ENCODE measurements at regions not wholly inside any gene's neighbourhood (a gene's known extent, or its start where the extent isn't known, plus 50 kb on each side); places are given as distances from the start of the nearest gene placed in this dataset.
A peak's percentile ranks its signal among the peaks of the same experiment; 100 is the strongest.

- Histone ChIP-seq H2AK5ac (ENCODE audit: low read depth, low read length) (no peak overlapping the region), H4K5ac (ENCODE audit: low read depth, low read length) (no peak overlapping the region), H3K4me2 (ENCODE audit: low read depth, low read length) (no peak overlapping the region), H3K27me3 (ENCODE audit: control insufficient read depth, insufficient read depth, low read length) (no peaks in the 10 kb centered on the region), H3K4ac (ENCODE audit: low read depth, low read length) (no peak overlapping the region), H4K8ac (ENCODE audit: low read depth in 2 of 2, low read length in 2 of 2) (no peak overlapping the region), H3K18ac (ENCODE audit: low read depth, low read length) (no peak overlapping the region), H2BK120ac (ENCODE audit: low read depth, low read length) (no peak overlapping the region), H2BK5ac (ENCODE audit: low read depth, low read length, poor library complexity, severe bottlenecking) (no peak overlapping the region), H2AK9ac (replicated peaks; ENCODE audit: low read depth, low read length, poor library complexity) (no peak overlapping the region), H3K9me1 (ENCODE audit: insufficient read depth, low read length) (no peaks in the 10 kb centered on the region), H3K14ac (replicated peaks; ENCODE audit: low read depth, low read length) (no peak overlapping the region), H3K36me3 (ENCODE audit: control insufficient read depth, insufficient read depth, low read length) (no peaks in the 10 kb centered on the region), H3K9ac (ENCODE audit: low read depth, low read length) (no peak overlapping the region), H3K56ac (ENCODE audit: extremely low read depth, insufficient read depth, low read length) (no peak overlapping the region), H3K79me1 (ENCODE audit: low read depth in 1 of 2, low read length in 2 of 2) (no peaks in the 10 kb centered on the region), H3K23ac (ENCODE audit: low read depth, low read length) (no peak overlapping the region), H3K9me3 (ENCODE audit: control insufficient read depth, insufficient read depth, low read length) (no peaks in the 10 kb centered on the region), H3K27ac (ENCODE audit: insufficient read depth, low read length) (no peak overlapping the region), H3K4me3 (ENCODE audit: insufficient read depth, low read depth, low read length) (no peak overlapping the region), H2AFZ (replicated peaks; ENCODE audit: low read length, poor library complexity) (no peak overlapping the region), H3K4me1 (ENCODE audit: control insufficient read depth, insufficient read depth, low read length) (peaks cover 4% of the 10 kb centered on the region; the same call in 1 of the 2 replicates), H2BK20ac (ENCODE audit: low read depth, low read length) (no peak overlapping the region), H4K91ac (ENCODE audit: insufficient read depth, low read depth, low read length) (no peak overlapping the region), H2BK15ac (ENCODE audit: low read depth, low read length) (no peak overlapping the region), H4K20me1 (ENCODE audit: insufficient read depth, low read length) (no peaks in the 10 kb centered on the region)
- dilution Hi-C loops (cut with HindIII; ENCODE audit: low sequenced_read_pairs, unreplicated experiment) (no loop called here), in situ Hi-C loops (cut with MboI; ENCODE audit: low sequenced_read_pairs) (no loop called here), intact Hi-C loops (cut with micrococcal nuclease) (loop anchor here (10.0 kb wide), 1 partner anchor 485 kb away; no protein-coding TSS in a partner anchor)
- POLR2A ChIA-PET (ENCODE audit: unreplicated experiment), result no interaction called here
- CTCF ChIA-PET, result interaction anchor here (0.8 to 1.4 kb wide), 6 partner anchors 16 to 498 kb away, joined by 3 to 4 read pairs (median 3); no protein-coding TSS in a partner anchor
- TF ChIP-seq MAFK (IDR thresholded peaks at IDR 0.05; ENCODE audit: low read depth, low read length) (no peak), POLR2A (IDR thresholded peaks at IDR 0.05; ENCODE audit: low read depth, low read length) (no peak), CEBPB (IDR thresholded peaks at IDR 0.05; ENCODE audit: low read depth, low read length) (peak; percentile 35), RFX5 (IDR thresholded peaks at IDR 0.05; ENCODE audit: low read depth, low read length) (no peak), RAD21 (IDR thresholded peaks at IDR 0.05; ENCODE audit: low read length) (peak; percentile 35; the same call in 1 of the 2 replicates), NFE2L2 (IDR thresholded peaks at IDR 0.05; ENCODE audit: low read depth, low read length) (no peak), CTCF (conservative IDR thresholded peaks at IDR 0.05; ENCODE audit: low read depth, low read length) (peak; percentile 43), RCOR1 (IDR thresholded peaks at IDR 0.05; ENCODE audit: insufficient replicate concordance, low read length) (no peak), SMC3 (IDR thresholded peaks at IDR 0.05; ENCODE audit: low read depth, low read length) (0 out of 2 replicates have a peak, but pooled peaks have one; percentile 10)
- no TSS peak for BruUV-seq (replicated peaks)
- no CpG with 5 or more reads among the region's 2 CpGs for WGBS, 2 experiments (ENCODE audit: extremely low coverage in 2 of 2, insufficient read length in 1 of 2)
- peak; percentile 43 for DNase-seq
- peak; percentile 35 for ATAC-seq (ENCODE audit: low read depth)
Observed at GRCh38 chr13:47459512-47459911, 541.6 kb downstream of the SUCLA2 start.
